GM12801 (cell line): ENCODE measurements at regions not wholly inside any gene's neighbourhood (a gene's known extent, or its start where the extent isn't known, plus 50 kb on each side); places are given as distances from the start of the nearest gene placed in this dataset.

ENCODE experiments used
- CTCF ChIP-seq: IDR thresholded peaks from one replicate; pipeline ENCODE4 v1.5.1; 2011; ENCODE audit warnings: control low read depth; ENCODE audit not compliant: insufficient read length; ENCODE audit errors: extremely low read depth

GRCh38 chr4:38289553-38289952 lies 329.4 kb downstream of the PTTG2 start:
- no peak for TF ChIP-seq CTCF

GRCh38 chr4:38290366-38290765 lies 330.2 kb downstream of the PTTG2 start:
- TF ChIP-seq CTCF, result no peak

- no peak for TF ChIP-seq CTCF
Observed at GRCh38 chr4:38290914-38291313, 330.7 kb downstream of the PTTG2 start.

GRCh38 chr4:38292529-38292928 lies 332.3 kb downstream of the PTTG2 start:
- TF ChIP-seq CTCF, result no peak

GRCh38 chr4:38294238-38294637 lies 334.0 kb downstream of the PTTG2 start:
- no peak for TF ChIP-seq CTCF

- TF ChIP-seq CTCF, result no peak
Observed at GRCh38 chr4:38297061-38297460, 336.9 kb downstream of the PTTG2 start.

- no peak for TF ChIP-seq CTCF
Observed at GRCh38 chr4:38298868-38299713, 338.9 kb downstream of the PTTG2 start.
